ENCODE measurements at regions not wholly inside any gene's neighbourhood (a gene's known extent, or its start where the extent isn't known, plus 50 kb on each side); places are given as distances from the start of the nearest gene placed in this dataset.

DNA sequence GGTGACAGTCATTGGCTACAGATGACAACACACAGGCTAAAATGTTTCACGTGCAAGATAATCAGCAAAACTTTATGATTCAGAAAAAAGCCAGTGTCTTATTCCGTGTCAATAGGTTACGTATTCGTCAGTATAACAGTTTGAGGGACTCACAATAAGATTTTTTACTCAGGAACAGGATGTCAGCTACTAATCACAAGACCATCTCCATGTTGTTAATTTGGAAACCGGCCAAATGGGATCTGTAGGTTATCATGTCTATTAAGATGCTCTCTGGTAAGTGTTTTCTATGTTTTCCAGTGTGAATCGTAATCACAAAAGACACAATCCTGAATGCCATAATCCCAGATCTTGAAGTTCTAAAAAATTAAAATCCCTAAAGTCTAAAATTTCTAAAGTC lies 197.3 kb downstream of the ETV1 start:
- ChIA-PET POLR2A (ENCODE audit: low non-redundant PET) (no interaction called here), CTCF (no interaction called here)
- no peak overlapping the region for H3K27ac ChIP-seq
- DNase-seq (ENCODE audit: low spot score), result no peak
- TF ChIP-seq, protein P1, sequence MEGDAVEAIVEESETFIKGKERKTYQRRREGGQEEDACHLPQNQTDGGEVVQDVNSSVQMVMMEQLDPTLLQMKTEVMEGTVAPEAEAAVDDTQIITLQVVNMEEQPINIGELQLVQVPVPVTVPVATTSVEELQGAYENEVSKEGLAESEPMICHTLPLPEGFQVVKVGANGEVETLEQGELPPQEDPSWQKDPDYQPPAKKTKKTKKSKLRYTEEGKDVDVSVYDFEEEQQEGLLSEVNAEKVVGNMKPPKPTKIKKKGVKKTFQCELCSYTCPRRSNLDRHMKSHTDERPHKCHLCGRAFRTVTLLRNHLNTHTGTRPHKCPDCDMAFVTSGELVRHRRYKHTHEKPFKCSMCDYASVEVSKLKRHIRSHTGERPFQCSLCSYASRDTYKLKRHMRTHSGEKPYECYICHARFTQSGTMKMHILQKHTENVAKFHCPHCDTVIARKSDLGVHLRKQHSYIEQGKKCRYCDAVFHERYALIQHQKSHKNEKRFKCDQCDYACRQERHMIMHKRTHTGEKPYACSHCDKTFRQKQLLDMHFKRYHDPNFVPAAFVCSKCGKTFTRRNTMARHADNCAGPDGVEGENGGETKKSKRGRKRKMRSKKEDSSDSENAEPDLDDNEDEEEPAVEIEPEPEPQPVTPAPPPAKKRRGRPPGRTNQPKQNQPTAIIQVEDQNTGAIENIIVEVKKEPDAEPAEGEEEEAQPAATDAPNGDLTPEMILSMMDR (conservative IDR thresholded peaks at IDR 0.05; ENCODE audit: low read depth), result no peak

DNA sequence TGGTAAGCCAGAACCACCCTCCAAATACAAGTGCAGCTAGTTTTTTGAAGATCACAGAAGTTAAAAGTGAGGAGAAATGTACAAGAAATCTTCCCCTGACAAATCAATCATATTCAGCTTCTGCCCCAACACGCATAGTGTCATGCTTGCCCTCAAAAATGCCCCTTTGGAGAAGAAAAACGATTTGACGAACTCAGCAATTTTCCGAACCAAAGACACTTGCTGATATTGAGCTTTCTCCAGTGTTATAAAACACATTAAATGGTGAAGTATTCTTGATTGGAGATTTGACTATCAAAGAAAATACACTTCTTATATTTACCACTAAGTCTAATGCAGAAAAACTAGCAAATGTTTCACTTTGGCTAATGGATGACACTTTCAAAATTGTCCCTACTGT lies 195.5 kb downstream of the ETV1 start:
- POLR2A ChIA-PET (ENCODE audit: low non-redundant PET), result no interaction called here
- no peak overlapping the region for H3K27ac ChIP-seq
- CTCF ChIA-PET, result no interaction called here
- no peak for DNase-seq (ENCODE audit: low spot score)
- TF ChIP-seq, protein P1 (conservative IDR thresholded peaks at IDR 0.05; ENCODE audit: low read depth), result no peak

DNA sequence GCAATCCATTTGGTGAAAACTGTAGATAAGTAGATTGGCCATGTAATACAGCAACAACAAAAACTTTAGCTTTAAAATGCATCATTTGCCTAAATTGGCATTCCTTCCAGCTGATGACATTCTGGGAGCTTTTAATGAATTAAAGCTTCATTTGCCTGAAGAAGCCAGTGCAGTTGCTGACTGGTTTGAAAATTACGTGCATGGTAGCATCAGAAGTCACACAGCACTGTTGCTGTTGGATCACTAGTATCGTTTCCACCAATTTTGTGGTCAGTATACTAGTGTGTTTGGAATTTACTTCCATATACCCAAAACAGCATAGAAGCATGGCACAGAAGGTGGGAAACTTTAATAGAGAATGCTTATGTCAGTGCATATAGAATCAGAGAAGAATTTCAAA lies 194.9 kb downstream of the ETV1 start:
- POLR2A ChIA-PET (ENCODE audit: low non-redundant PET), result no interaction called here
- DNase-seq (ENCODE audit: low spot score), result no peak
- TF ChIP-seq, protein P1 (conservative IDR thresholded peaks at IDR 0.05; ENCODE audit: low read depth), result no peak
- H3K27ac ChIP-seq, result no peak overlapping the region
- CTCF ChIA-PET, result no interaction called here

DNA sequence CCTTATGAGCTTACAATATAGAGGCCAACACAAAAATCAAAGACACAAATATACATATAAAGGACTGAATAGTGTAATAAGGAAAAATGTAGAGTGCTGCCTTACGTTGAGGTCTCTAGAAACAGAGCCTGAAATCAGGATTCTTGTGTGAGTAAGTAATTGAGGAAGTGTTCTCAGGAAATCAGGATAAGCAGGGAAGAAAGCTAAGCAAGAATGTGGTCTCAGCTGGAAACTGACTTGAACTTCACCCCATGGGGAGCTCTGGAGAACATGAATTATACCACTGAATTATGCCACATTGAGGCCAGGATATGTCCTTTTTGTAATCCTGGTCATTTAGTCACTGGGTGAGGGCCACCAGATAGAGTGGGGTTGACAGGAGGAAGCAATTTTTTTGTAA lies 191.9 kb downstream of the ETV1 start:
- TF ChIP-seq, protein P1 (conservative IDR thresholded peaks at IDR 0.05; ENCODE audit: low read depth), result no peak
- ChIA-PET POLR2A (ENCODE audit: low non-redundant PET) (no interaction called here), CTCF (no interaction called here)
- no peak for DNase-seq (ENCODE audit: low spot score)
- no peak overlapping the region for H3K27ac ChIP-seq

DNA sequence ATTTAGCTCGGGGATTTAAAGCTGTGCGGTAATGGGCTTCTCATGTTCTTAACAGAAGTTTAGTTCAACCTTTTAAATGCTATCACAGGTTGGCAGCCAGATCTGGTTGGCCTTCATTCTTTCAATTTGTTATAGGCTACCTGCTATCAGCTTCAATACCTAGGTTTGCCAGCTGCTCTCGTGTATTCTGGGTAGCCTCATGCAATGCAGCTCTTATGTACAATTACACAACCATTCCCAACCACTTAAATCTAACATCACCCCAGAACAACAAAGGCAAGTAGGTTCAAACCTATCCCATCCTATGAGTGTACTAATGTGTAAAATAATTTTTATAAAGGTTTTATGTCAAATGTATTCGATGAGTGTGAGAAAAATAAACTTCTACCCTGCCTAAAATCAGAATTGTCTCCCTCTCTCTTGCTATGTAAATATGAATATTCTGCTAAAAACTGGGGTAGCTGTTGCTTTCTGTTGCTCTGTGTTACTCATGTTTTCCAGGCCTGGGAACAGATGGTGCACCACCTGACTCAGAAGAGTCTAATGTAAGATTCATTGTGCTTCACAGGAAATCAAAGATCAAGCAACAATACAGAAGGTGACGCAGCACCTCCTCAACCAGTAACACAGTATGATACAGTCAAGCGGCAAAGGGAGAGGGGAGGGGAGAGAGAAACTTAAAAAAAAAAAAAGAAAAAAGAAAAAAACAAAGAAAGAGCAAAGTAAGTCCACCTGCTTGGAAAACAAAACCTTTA lies 188.6 kb downstream of the ETV1 start:
- DNase-seq (ENCODE audit: low spot score), result peak; percentile 68
- POLR2A ChIA-PET (ENCODE audit: low non-redundant PET), result no interaction called here
- TF ChIP-seq, protein P1 (conservative IDR thresholded peaks at IDR 0.05; ENCODE audit: low read depth), result no peak
- CTCF ChIA-PET, result no interaction called here
- H3K27ac ChIP-seq, result no peak overlapping the region

DNA sequence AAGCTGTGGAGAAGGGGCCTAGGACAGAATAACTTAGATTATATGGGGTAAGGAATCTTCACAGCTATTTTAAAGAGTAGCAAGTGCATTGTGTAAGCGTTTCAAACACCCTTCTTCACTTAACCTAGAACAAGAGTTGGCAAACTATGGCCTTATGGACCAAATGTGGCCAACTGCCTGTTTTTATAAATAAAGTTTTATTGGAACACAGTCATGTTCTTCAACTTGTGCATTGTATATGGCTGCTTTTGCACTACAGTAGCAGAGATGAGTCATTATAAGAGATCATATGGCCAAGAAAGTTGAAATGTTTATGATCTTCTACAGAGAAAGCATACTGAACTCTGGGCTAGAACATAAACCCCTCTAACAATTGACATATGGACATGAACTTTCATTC lies 187.8 kb downstream of the ETV1 start:
- H3K27ac ChIP-seq, result no peak overlapping the region
- ChIA-PET CTCF (no interaction called here), POLR2A (ENCODE audit: low non-redundant PET) (no interaction called here)
- no peak for DNase-seq (ENCODE audit: low spot score)
- TF ChIP-seq, protein P1 (conservative IDR thresholded peaks at IDR 0.05; ENCODE audit: low read depth), result no peak

All from RWPE1 (cell line).